Loucy (cell line): ENCODE measurements at regions not wholly inside any gene's neighbourhood (a gene's known extent, or its start where the extent isn't known, plus 50 kb on each side); places are given as distances from the start of the nearest gene placed in this dataset.

Experiments
- CTCF ChIP-seq: fragments of 200-600 bp; sonication (generic); conservative IDR thresholded peaks from 2 replicates; pipeline ENCODE4 v1.5.1; 2014; ENCODE audit warnings: mild to moderate bottlenecking, antibody characterized with exemption, low read length
- EZH2phosphoT487 ChIP-seq: fragments of 200-600 bp; IDR thresholded peaks from 2 replicates; pipeline ENCODE4 v1.6.1; 2018; ENCODE audit warnings: antibody characterized with exemption, mild to moderate bottlenecking, moderate library complexity, borderline replicate concordance

DNA sequence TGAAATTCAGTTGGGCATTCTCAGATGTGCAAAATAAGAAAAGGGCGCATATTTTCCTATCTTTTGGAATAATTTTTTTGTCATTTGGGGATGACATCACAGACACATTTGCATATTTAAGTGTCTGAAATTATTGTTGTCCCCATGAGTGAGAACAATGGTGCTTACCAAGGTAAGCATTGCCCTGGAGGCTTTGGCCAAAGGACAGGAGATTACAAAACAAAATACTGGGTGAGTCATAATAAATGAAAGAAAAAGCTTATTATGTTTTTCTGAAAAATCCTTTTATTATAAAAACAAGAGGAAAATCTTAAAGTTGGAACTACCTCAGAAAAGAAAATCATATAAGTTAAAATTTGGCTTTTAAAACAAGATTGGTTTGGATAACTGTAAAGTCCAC lies 254.9 kb downstream of the BTG1 start:
- TF ChIP-seq CTCF: no peak
- TF ChIP-seq EZH2phosphoT487: no peak
